Osteocyte (in vitro differentiated cells): ENCODE measurements at regions not wholly inside any gene's neighbourhood (a gene's known extent, or its start where the extent isn't known, plus 50 kb on each side); places are given as distances from the start of the nearest gene placed in this dataset.

Experiments used
- DNase-seq: peaks from one replicate; pipeline ENCODE4 v3.0.0; 2021; ENCODE audit warnings: mixed read lengths; ENCODE audit not compliant: unreplicated experiment; ENCODE audit errors: extremely low spot score
- H3K27ac Mint-ChIP-seq: one replicate; pipeline ENCODE4 v1.8.0; 2021; ENCODE audit warnings: mild to moderate bottlenecking, mixed read lengths; ENCODE audit not compliant: unreplicated experiment
- H3K27me3 Mint-ChIP-seq: one replicate; pipeline ENCODE4 v1.8.0; 2021; ENCODE audit warnings: mixed read lengths; ENCODE audit not compliant: unreplicated experiment
- H3K36me3 Mint-ChIP-seq: one replicate; pipeline ENCODE4 v1.8.0; 2021; ENCODE audit warnings: mixed read lengths; ENCODE audit not compliant: unreplicated experiment
- H3K4me1 Mint-ChIP-seq: one replicate; pipeline ENCODE4 v1.8.0; 2021; ENCODE audit warnings: mixed read lengths; ENCODE audit not compliant: unreplicated experiment
- H3K4me3 Mint-ChIP-seq: one replicate; pipeline ENCODE4 v1.8.0; 2021; ENCODE audit warnings: mild to moderate bottlenecking, moderate library complexity, mixed read lengths; ENCODE audit not compliant: unreplicated experiment
- H3K9me3 Mint-ChIP-seq: one replicate; pipeline ENCODE4 v1.8.0; 2021; ENCODE audit warnings: mixed read lengths; ENCODE audit not compliant: unreplicated experiment
- CTCF ChIP-seq: fragments of 200-600 bp; sonication (generic); IDR thresholded peaks from 2 replicates; pipeline ENCODE4 v1.5.0; 2021; ENCODE audit warnings: antibody characterized with exemption, mild to moderate bottlenecking, moderate library complexity

GRCh38 chr6:133040803-133041419 is 200.2 kb upstream of the EYA4 start:
- no peaks in the 10 kb centered on the region for H3K36me3 Mint-ChIP-seq
- H3K4me3 Mint-ChIP-seq = no peak overlapping the region
- H3K9me3 Mint-ChIP-seq = no peaks in the 10 kb centered on the region
- no peak for TF ChIP-seq CTCF
- no peaks in the 10 kb centered on the region for H3K4me1 Mint-ChIP-seq
- H3K27me3 Mint-ChIP-seq = peaks cover 9% of the 10 kb centered on the region
- no peak for DNase-seq
- no peak overlapping the region for H3K27ac Mint-ChIP-seq

GRCh38 chr6:133042550-133043120 is 198.5 kb upstream of the EYA4 start:
- H3K9me3 Mint-ChIP-seq = no peaks in the 10 kb centered on the region
- peaks cover 6% of the 10 kb centered on the region for H3K27me3 Mint-ChIP-seq
- no peak for TF ChIP-seq CTCF
- no peak overlapping the region for H3K27ac Mint-ChIP-seq
- H3K4me1 Mint-ChIP-seq = no peaks in the 10 kb centered on the region
- no peaks in the 10 kb centered on the region for H3K36me3 Mint-ChIP-seq
- no peak for DNase-seq
- no peak overlapping the region for H3K4me3 Mint-ChIP-seq

DNA sequence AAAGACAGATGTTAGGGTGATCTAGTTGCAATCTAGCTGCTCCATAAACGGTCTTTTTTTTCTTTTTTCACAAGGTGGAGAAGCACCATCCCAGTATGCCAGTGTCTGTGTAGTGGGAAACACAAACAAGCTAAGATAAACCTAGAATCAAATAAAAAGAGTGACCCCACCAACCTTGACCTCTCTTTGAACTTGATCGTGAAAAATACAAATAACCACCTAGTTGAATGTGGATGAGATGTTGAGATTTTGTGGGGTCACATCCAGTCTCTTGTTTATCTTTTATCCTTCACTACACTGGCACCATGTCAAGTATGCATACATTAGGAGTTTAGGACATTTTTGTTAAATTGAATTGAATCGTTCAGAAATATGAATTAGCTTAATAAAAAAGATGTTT is 194.6 kb upstream of the EYA4 start:
- Mint-ChIP-seq H3K9me3 (no peaks in the 10 kb centered on the region), H3K27ac (no peak overlapping the region), H3K27me3 (peaks cover 4% of the 10 kb centered on the region), H3K4me1 (no peaks in the 10 kb centered on the region), H3K36me3 (no peaks in the 10 kb centered on the region), H3K4me3 (no peak overlapping the region)
- no peak for DNase-seq
- no peak for TF ChIP-seq CTCF

DNA sequence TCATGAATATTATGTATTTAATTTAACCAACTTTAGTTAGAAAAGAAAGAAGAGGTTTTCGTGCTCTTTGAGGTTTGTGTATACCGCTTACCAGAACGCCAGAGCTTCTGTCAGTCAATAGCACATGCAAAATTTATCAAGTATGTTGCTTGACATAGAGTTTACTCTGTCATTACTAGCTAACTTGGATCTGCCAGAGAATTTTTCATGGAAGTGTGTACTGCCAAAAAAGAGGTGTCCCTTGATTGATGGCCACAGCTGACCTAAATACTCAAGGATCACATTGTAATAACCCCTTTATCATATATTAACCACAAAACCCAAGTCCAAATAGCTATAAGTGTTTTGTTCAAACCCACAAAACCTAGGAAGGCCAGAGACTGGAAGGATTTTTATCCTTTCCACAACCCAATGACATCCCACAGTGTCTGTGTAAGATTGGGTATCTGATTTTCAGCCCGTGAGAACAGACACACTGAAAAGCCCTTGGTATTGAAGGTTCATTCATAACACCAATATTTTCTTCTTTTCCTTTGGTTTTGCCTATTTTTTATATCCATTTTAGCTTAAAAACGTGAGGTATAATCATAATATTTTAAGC is 194.0 kb upstream of the EYA4 start:
- Mint-ChIP-seq H3K27me3 (peaks cover 4% of the 10 kb centered on the region), H3K4me3 (no peak overlapping the region), H3K9me3 (no peaks in the 10 kb centered on the region), H3K36me3 (no peaks in the 10 kb centered on the region), H3K27ac (no peak overlapping the region), H3K4me1 (no peaks in the 10 kb centered on the region)
- TF ChIP-seq CTCF = no peak
- DNase-seq = no peak

DNA sequence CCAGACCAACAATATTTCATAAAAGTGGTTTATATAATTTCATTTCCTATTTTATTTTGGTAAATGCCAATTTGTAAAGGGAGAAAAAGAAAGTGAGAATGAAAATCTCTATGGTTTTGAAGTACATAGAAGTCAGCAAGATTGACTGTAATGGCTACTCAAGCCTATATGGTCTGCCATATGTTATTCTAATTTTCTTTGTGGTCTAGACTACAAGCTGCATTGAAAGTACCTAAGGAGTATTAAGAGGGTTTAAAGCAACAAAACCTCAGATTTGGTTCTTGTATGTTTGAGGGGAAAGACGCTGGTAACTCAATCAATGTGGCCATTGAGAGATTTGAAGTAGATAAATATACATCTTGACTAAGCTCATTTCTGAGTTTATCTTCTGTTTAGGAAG is 193.5 kb upstream of the EYA4 start:
- H3K27me3 Mint-ChIP-seq = peaks cover 4% of the 10 kb centered on the region
- DNase-seq = no peak
- no peaks in the 10 kb centered on the region for H3K36me3 Mint-ChIP-seq
- no peak overlapping the region for H3K4me3 Mint-ChIP-seq
- TF ChIP-seq CTCF = no peak
- H3K4me1 Mint-ChIP-seq = no peaks in the 10 kb centered on the region
- H3K27ac Mint-ChIP-seq = no peak overlapping the region
- no peaks in the 10 kb centered on the region for H3K9me3 Mint-ChIP-seq
